CD4-positive, alpha-beta T cell treated with Interferon gamma for 1 hour (primary cell): ENCODE measurements at regions not wholly inside any gene's neighbourhood (a gene's known extent, or its start where the extent isn't known, plus 50 kb on each side); places are given as distances from the start of the nearest gene placed in this dataset.
"Not testable (repeated sequence)": the region's sequence is repeated elsewhere in the genome, so short reads cannot be mapped to it uniquely, and the experiment has no call there.

Experiments
- DNase-seq: peaks from one replicate; pipeline ENCODE4 v3.0.0-alpha.2; 2020

DNA sequence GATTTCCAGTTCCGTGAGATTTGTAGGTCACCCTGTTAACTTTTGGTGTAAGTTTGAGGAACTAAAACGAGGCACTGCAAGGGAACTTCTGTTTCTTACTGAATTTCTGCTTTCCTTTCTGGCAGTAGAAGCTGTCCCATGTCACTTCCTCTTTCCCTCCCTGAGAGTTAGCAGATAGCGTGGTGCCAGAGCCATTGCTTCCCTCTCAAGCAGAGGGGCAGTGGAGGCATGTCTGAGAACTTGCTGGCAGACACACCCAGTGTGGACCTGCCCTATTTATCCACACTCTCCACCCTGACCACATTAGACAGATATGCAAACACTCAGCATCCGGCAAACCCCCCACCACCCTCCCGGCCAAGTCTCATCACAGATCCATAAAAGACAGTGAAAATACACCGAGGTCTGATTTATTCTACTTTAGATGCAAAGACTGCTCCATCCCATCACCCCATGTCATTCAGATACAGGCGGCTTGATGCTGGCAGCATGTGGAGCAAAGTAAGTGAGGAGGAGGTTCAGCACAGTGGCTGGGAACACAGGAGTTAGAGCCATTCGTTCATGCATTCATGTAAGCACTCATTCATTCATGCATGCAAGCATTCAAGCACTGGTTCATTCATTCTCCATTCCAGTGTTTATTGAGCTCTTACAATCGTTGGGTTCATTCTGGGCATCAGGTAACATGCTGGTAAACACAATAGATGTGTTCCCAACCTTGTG, 324.7 kb downstream of the SHQ1 start:
- peak; percentile 61 for DNase-seq

DNA sequence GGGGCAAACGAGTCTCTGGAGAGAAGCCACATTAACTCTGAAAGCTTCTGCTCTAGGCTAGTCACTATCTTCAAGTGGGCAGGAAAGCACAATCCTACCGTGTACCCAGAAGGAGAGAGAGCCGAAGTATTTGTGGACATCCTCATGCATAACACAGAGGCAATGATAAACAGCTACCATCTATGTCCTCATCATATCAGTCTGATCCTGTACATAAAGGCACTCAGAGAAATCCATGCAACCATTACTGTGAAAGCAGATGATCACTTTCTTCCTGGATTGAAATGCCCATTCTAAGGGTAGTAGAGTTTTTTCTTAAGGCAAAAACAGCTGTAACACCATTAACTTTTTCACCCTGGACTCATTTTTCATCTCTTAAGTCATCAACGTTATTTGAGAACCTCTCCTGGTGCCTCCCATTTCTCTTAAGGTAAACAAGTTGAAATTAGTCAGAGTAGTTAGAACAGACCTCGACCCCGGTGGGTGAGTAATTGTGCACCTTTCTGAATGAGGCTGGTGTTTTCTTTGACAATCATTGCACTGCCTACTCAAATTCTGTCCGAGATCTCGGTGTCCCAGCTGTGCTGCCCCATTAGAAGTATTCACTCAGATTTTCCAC, 327.4 kb downstream of the SHQ1 start:
- DNase-seq, result no peak

DNA sequence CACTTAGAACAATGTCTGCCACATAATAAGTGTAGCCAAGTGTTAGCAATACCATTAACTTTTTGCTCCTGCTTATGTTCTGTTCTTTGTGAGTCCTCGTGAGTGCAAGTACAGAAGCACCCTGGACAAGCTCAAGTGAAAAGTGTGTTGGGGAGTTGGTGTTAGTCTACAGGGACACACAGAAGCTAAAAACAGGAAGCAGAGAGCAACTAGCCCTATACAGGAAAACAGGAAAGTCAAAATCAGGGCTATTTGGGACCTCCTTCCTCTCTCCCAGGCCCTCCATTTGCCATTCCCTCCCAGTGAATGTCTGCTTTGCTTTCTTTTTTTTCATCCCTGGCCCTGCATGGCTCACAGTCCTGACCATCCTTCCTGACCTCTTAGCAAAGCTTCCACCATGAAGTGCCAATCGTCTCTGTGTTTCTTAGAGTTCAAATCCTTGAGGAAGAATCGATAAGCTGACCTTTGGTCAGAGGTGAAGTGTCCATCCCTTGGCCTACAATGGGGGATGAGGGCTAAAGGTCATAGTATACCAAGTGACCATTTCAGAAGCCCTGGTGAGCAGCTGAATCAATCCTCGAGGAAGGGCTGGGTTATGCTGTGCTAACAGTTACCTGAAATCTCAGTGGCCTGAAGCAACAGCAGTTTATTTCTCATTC, 328.2 kb downstream of the SHQ1 start:
- no peak for DNase-seq

DNA sequence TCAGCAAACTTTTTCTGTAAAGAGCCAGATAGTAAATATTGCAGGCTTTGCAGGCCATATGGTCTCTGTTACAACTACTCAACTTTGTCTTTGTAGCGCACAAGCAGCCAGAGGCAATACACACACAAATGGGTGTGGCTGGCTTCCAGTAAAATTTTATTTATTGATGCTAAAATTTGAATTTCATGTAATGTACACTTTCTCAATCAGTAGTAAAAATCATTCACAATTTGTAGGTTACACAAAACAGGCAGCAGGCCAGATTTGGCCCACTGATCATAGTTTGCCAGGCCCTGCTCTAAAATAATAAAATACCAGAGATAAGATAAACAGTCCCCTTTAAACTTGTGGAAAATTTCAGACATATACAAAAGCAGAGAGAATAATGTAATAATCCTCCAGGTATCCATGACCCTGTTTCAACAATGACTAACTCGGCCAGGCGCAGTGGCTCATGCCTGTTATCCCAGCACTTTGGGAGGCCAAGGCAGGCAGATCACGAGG, 330.3 kb downstream of the SHQ1 start:
- DNase-seq, result no peak

DNA sequence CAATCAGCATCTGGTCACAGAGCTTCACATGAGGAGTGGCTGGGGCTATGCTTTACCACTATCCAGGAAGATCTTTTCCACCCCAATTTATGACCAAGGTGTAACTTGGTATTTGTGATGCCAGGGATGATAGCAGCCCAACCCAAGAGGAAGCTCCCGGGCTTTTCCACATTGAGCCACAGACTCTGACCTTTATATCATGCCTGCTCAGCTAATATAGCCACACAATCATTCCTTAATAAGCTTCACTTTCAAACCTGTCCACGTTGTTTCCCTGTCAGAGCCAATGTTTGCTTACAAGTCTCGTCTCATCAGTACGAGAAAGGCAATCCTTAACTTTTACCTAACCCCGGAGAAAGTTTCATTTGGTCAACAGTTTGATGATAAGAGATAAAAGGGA, 330.9 kb downstream of the SHQ1 start:
- no peak for DNase-seq

DNA sequence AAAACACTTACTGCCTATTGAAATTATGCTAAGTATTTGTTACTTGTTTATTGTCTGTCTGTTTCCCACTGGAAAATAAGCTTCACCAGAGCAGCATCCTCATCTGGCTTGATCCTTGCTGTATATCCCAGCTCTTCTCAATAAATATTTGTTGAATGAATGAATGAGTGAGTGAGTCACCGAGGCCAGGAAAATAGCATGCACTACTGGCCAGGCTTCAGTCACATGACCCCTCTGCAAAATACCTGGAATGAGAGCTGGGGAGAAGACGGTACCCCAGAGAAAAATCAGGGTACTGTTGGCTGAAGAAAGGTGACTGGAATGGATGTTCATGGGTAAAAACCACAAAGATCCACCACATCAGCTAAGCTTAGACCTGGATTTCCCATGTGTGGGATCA, 331.9 kb downstream of the SHQ1 start:
- no peak for DNase-seq

DNA sequence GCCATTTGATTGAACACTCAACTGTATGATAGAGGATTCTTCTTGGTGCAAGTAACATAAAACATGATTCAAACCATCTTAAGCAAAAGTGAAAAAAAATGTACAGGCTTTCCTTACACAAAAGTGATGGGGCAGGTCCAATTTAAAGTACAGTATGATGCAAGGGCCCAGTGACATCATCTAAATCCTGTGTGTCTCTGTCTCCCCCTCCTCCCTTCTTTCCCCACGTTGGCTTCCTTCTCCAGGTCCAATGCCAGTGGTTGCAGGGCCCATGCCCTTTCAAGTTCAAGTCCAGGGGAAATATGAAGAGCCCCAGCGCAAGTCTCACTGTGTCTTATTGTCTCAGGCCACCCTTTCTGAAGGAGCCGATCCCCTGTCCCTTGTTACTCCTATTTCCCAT, 332.3 kb downstream of the SHQ1 start:
- DNase-seq, result no peak

DNA sequence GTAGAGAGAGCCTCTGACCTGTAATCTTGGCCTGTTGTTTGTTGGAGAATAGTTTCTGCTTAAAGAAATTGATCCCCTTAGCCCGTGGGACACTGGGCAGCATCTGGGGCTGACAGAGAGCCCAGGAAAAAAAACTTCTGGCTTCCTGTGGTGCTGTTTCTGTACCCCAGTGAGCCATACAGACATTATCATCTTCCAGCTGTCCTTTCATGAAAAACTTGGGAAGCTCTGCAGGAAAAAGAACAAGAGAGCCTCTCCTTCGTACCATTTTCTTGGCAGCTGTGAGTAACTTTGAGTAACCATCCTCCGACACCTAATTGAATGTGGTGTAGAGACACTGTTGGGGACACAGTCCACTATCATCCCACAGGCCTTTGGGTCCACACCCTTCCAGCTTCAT, 333.0 kb downstream of the SHQ1 start:
- no peak for DNase-seq

DNA sequence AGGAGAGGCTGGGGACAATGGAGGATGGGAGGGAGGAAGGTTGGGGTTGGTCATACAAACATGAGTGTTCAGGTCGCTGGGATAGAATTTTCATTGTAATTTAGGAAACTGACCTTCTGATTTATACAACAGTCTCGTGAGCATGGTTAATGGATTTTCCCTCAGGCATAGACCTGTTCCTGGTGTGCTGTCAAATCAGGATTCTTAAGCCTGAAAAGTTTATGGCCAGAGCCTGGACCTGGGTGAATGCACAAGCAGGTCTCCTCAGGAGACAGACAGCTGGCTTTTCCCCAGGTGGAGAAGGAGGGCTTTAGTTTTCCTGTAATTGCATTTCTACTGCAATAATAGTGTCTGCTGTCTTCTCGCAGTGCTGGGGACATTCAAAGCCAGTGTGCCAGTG, 338.0 kb downstream of the SHQ1 start:
- no peak for DNase-seq

DNA sequence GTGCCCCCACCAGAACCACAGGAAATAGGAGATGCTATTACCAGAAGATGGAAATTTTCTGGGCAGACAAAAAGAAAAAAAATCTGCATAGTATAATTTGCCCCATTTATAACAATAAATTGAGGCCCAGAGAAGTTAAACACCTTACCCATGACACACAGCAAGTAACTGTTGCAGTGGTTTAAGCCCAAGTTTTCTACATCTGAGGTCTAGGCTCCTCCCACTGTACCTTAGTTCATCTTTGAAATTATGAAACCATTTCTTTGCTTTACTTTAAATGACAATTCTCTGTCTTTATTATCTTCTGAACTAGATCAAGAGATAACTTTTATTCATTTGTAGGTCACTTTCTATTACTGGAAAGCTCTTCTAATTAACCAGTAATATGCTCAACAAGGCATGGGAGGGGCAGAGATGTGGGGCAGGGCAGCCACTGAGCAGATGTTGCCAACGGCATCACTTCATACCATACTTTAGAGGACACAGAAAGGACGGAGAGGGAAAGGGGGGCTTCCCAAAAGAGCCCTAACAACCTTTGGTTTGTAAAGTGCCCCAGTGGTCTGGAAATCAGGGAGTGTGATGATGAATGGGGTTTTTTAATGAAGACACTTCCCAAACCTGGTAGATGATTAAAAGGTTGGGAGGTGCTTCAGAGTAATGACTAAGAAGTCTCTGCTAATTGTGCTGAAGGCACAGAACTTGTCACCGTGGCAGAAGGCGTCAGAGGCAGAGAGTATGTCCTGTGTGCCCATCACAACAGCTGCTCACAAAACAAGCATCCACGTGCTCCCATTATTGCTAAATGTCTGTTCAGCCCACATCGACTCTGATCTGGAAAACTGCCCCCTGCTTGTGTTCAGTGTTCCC, 342.5 kb downstream of the SHQ1 start:
- DNase-seq, result no peak

DNA sequence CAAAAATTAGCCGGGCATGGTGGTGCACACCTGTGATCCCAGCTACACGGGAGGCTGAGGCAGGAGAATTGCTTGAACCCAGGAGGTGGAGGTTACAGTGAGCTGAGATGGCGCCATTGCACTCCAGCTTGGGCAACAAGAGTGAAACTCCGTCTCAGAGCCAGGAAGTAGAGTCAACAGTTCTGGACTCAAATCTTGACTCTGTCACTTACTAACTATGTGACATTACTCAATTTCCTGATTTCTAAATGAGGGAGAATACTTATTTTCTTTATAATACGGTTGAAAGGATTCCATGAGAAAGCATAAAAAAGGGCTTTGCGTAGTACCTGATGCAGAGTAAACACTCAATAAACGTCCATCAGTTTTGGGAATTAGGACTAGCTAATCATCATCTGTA, 350.7 kb downstream of the SHQ1 start:
- not testable (repeated sequence) for DNase-seq

DNA sequence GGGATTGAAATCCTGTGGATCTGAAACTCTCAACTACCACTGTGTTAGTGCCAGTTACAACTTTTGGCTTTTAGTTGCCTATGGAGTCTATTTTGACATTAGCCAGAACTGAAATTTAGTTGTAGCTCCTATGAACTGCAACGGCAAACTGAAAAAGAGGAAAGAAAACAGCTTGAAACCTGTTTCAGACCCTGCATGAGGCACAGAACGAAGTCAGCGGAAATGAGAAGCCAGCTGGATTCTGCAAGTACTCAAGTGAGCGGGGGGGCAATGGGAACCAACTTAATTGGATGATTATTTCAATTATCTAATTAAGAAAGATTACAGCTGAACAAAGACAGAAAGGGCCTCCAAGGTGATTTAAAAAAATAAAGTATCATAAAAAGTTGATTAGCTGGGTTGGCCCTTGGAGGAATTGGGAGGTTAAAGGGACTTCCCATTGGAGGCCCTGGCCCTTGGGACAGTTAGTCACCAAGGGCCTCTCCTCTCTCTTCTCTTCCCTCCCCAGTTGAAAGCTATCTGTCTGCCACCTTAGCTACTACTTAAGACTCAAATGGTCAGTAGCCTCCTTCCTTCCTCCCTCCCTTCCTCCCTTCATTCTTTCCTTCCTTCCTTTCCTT, 352.1 kb downstream of the SHQ1 start:
- DNase-seq, result no peak

DNA sequence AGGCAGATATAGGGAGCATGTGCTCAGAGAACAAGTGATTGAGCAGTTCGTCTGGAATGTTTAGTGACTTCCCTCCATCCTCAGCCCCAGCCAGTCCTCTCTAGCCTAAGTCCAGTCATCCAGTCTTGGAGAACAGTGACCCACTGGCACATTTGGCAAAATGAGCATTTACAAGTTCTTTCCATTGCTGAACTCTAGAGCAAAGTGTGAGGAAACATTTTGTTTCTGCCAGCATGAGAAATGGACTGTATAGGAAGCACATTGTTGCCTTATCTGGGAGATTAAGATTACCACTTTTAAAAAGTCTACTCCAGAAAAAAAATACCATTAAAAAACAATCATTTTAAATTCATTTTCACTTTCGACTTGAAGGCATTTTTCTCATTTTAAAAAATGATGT, 353.6 kb downstream of the SHQ1 start:
- no peak for DNase-seq

DNA sequence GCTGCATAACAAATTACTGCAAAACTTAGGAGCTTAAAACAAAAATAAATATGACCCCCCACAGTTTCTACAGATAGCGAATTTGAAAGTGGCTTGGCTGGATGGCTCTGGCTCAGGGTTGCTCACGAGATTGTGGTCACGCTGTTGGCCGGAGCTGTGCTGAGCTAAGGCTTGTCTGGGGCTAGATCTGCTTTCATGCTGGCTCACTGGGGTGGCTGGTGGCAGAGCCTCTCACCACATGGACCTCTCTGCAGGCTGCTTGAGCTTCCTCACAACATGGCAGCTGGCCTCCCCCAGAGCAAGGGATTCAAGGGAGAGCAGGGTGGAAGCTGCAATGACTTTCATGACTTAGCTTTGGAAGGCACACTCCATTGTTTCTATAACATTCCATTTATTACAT, 354.1 kb downstream of the SHQ1 start:
- no peak for DNase-seq

DNA sequence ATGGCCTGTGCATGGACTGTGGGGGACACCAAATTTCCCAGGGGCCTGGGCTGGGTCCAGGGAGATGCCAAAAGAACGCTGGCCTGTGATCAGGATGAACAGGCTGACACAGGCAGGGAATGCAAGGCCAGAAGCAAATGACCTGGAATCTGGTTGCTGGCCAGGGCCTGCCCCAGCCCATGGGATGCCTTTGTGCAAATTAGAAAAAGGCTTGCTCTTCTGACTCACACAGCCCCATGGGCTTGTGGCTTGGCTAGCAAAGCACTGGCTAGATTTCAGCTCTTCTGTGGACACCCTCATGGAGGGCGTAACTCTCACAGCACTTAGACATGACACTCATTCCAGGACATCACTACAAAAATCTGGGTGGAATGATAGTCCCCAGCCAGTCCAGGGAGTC, 356.0 kb downstream of the SHQ1 start:
- no peak for DNase-seq

DNA sequence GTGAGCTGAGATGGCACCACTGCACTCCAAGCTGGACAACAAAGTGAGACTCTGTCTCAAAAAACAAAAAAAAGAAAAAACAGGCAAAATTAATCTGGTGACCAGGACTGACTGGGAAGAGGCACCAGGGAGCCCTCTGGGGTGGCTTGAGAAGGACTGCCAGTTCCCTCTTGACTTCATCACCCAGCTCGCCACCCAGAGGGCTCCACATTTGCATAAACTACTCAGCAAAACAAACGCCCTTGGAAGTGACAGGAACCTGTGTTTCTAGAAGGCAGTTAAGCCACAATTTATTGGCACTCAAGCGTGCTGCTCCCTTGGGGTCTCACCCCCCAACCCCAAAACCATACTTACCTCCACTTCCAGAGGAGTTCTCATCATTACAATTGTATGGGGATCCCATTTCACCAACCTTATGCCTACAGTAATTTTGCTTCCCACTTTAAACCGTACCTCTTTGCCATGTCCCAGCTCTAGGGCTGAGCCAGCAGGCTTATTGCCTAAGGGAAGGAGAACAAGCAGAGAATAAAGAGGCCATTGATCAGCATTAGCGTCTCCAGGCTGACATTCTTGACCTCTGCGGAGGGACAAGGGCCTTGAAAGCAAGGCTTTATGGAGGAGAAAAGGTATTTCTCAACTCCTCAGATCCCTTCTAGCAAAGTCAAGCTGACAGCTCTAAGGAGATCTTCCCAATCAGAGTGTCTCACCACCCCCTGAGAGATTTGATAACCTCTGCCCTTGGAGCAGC, 357.4 kb downstream of the SHQ1 start:
- DNase-seq, result peak; percentile 18

DNA sequence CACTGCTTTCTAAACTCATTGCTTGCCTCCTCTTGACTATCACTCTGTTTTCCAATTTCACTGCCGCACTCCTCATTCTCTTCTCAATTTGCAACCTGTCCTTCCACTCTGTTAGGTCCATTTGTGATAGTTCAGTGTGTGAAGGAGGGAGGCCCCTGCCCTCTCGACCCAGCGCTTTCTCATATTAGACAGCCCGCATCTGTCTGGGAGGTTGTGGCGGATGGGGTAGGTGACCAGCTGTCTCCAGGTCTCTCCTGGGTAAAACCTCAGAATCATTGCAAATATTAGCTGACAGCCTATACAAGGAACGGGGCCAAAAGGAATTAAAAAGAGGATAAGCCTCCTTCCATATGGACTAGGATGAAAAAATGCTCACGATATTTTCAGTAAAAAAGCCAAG, 358.3 kb downstream of the SHQ1 start:
- DNase-seq, result no peak

DNA sequence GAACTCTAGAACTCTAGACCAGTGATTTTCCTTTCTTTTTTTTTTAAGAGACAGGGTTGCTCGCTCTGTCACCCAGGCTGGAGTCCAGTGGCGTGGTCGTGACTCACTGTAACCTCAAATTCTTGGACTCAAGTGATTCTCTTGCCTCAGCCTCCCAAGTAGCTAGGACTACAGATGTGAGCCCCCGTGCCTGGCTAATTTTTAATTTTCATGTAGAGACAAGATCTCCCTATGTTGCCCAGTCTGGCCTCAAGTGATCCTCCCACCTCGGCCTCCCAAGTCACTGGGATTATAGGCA, 359.6 kb downstream of the SHQ1 start:
- no peak for DNase-seq

DNA sequence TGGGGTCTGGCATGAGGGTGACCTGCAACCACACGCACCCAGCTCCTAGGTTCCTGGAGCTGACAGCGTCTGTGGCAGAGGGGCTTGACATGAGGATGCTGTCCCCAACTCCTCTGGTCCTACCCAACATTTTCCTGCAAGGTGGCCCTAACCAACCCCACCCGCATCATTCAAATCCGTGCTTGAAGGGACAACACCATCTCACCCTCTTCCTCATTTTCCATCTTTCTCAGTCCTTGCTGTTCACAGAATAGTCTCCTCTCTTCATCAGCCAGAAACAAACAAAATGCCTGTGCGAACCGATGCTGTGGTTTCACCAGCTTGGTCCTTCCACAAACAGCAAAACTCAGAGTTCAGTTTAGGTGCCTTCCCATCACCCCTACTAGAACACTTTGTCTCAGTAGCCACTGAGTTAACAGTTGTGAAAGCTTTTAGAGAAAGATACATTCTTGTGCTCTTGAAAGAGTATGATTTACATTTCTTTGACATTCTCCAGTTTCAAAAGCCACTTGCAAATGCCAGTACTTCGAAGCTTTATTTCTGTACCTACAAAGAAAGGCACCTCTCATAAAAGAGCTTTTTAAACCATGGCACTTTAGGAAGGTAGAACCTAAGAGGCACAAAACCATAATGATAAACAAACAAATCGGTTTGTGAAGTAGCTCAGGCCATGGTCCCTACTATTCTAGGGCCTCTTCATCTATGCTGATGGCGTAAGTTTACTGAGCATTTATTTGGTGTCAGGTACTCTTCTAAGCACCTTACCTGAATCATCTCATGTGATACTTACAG, 360.1 kb downstream of the SHQ1 start:
- DNase-seq, result no peak

DNA sequence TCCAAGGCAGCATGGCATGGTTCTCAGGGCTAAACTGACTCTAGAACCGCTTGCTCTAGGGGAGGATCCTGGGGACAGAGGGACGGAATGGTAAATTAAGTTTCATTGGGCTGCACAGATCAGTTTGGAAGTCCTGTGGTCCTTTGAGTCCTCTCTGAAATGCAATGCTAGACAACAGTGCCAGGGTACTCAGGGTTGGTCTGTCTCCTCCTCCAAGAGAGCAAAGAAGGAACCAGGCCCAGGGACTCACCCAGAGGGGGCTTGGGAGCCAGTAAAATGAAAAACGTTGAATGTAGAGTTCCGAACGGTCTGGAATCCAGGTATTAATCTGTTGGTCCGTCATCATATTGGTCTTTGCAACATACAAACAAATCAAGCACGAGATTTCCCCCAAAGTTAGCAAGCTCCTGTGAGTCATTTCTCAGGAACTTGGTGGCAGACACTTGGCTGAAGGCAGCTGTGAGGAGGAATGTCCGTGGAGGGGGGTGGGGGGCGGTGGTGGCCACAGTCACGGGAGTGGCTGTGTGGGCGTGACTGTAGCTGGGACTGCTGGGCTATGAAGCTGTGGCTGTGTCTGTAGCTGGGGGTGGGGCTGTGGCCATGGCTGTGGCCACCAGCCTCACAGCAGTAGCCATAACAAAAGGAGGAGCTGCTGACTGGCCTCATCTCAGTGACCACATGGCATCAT, 361.0 kb downstream of the SHQ1 start:
- peak; percentile 58 for DNase-seq

DNA sequence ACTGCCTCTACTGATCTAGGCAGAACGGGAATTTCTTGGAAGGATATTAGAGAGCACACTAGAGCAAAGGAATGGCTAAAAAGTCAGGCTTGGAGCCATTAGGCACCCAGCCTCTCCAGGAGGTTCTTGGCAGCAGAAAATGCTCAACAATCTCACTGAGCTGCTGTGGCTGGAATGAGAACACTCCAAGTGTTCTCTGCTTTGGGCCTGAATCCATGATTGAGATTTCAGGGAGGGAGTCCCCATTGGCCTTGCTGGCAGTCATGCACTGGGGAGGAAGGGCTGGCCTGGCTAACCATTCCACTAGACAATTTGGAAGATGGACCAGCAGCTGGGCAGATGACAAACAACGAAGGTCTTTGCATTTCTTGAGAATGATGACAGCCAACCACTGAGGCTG, 362.6 kb downstream of the SHQ1 start:
- DNase-seq, result no peak
